Mucosa of rectum (tissue), 2 donors: ENCODE measurements at regions not wholly inside any gene's neighbourhood (a gene's known extent, or its start where the extent isn't known, plus 50 kb on each side); places are given as distances from the start of the nearest gene placed in this dataset.
"Not testable (repeated sequence)": the region's sequence is repeated elsewhere in the genome, so short reads cannot be mapped to it uniquely, and the experiment has no call there.

Experiments
- H3K27ac ChIP-seq, 2 donors: one replicate each; pipeline ENCODE4 v1.7.0; 2013; ENCODE audit warnings: inconsistent platforms in 2 of 2, low read depth in 2 of 2, low read length in 2 of 2
- H3K27me3 ChIP-seq, 2 donors: one replicate each; pipeline ENCODE4 v1.7.0; 2013; ENCODE audit warnings: low read length in 2 of 2; ENCODE audit not compliant: control insufficient read depth in 2 of 2, insufficient read depth in 2 of 2
- H3K36me3 ChIP-seq, 2 donors: one replicate each; pipeline ENCODE4 v1.7.0; 2013; ENCODE audit warnings: low read length in 2 of 2; ENCODE audit not compliant: control insufficient read depth in 2 of 2, insufficient read depth in 2 of 2
- H3K4me1 ChIP-seq, 2 donors: one replicate each; pipeline ENCODE4 v1.7.0; 2013; ENCODE audit warnings: low read length in 2 of 2, mild to moderate bottlenecking in 1 of 2; ENCODE audit not compliant: control insufficient read depth in 2 of 2, insufficient read depth in 2 of 2
- H3K4me3 ChIP-seq, 2 donors: one replicate each; pipeline ENCODE4 v1.7.0; 2013; ENCODE audit warnings: low read length in 2 of 2
- H3K9ac ChIP-seq, 2 donors: one replicate each; pipeline ENCODE4 v1.7.0; 2013; ENCODE audit warnings: low read length in 2 of 2, low read depth in 1 of 2, mild to moderate bottlenecking in 1 of 2
- H3K9me3 ChIP-seq, 2 donors: one replicate each; pipeline ENCODE4 v1.7.0; 2013; ENCODE audit warnings: low read length in 2 of 2; ENCODE audit not compliant: control insufficient read depth in 2 of 2
- donor health status: healthy.
- donor health status: Normal muscosa, but diverticular disease.

DNA sequence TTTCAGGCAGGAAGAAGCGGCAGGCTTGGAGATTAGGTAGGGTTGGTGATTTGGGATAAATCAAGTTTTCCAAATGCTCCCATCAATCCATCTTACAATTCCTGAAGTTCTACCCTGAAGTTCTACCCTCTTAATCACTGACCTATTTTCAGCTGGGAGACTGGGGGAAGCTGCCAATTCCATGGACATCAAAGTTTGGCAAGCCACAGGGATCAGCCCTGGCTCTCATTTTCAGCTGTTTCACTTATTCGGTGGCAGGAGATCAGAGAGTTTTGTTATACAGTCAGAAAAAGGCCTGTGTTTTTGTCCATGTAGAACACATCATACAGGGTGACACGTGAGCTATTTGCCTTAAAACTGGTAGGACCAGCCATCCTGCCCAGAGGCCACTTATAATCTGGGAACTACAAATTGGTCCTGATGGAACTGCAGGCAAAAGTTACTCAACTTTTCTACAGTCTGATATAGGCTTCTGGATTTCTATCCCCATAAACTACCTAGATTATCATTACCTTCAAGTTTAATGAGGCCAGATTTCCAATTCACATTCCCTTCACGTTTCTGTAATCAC, 112.9 kb upstream of the ZNF746 start:
- H3K4me3 ChIP-seq: no peak overlapping the region
- H3K27me3 ChIP-seq: no peaks in the 10 kb centered on the region
- H3K9me3 ChIP-seq: no peaks in the 10 kb centered on the region
- no peak overlapping the region for H3K9ac ChIP-seq
- peaks cover 47 to 82% of the 10 kb centered on the region in 2 donors for H3K36me3 ChIP-seq
- H3K27ac ChIP-seq: no peak overlapping the region
- no peaks in the 10 kb centered on the region for H3K4me1 ChIP-seq

DNA sequence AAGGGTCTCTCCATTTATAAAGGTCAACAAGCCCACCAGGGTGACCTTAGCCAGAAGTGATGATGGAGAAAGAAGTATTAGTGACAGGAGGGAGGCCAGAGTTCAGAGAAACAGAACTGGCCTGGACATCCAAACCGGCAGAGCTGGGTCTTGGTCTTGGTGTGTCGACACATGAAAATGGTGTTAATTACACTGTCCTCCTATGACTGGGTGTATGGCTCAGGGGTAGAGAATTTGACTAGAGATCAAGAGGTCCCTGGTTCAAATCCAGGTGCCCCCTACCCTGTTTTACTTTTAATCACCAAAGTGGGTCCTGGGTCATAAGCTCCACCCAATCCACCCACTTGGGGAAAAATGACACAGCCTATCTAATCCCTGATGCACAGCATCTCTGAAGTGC, 110.6 kb upstream of the ZNF746 start:
- H3K4me1 ChIP-seq: no peaks in the 10 kb centered on the region
- H3K4me3 ChIP-seq: no peak overlapping the region
- no peak overlapping the region for H3K9ac ChIP-seq
- H3K9me3 ChIP-seq: no peaks in the 10 kb centered on the region
- peaks cover 46 to 67% of the 10 kb centered on the region in 2 donors for H3K36me3 ChIP-seq
- no peaks in the 10 kb centered on the region for H3K27me3 ChIP-seq
- H3K27ac ChIP-seq: no peak overlapping the region

- H3K4me3 ChIP-seq: no peak overlapping the region
- H3K27me3 ChIP-seq: no peaks in the 10 kb centered on the region
- no peaks in the 10 kb centered on the region for H3K9me3 ChIP-seq
- H3K9ac ChIP-seq: no peak overlapping the region
- H3K36me3 ChIP-seq: peaks cover 46 to 64% of the 10 kb centered on the region in 2 donors
- H3K27ac ChIP-seq: no peak overlapping the region
- H3K4me1 ChIP-seq: no peaks in the 10 kb centered on the region
Measured at GRCh38 chr7:149607683-149608082, 110.1 kb upstream of the ZNF746 start.

DNA sequence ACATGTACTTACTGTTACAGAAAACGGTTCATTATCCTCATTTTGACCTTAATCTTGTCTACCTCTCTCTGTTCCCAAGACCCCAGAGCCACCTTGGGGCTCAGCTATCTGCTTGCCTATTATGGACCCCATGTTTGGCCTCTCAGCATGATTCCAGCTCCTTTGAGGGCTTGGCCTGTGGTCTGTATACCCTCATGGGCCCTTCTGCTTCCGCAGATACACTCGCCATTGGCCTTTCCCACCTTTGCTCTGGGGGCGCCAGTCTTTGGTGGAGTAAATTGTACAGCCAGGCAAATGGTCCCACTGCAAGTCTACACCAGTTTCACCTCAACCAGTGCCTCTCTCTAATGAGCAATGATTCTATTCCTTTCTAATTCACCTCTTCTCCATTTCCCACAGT, 109.2 kb upstream of the ZNF746 start:
- Histone ChIP-seq H3K36me3 (peaks cover 46 to 63% of the 10 kb centered on the region in 2 donors), H3K27ac (no peak overlapping the region)

GRCh38 chr7:149605696-149606095, 108.1 kb upstream of the ZNF746 start:
- Histone ChIP-seq H3K4me3 (no peak overlapping the region), H3K36me3 (peaks cover 37 to 54% of the 10 kb centered on the region in 2 donors)

More for the DNA sequence above, 109.2 kb upstream of the ZNF746 start:
- Histone ChIP-seq H3K9me3 (no peaks in the 10 kb centered on the region), H3K4me3 (no peak overlapping the region), H3K4me1 (no peaks in the 10 kb centered on the region), H3K27me3 (no peaks in the 10 kb centered on the region), H3K9ac (no peak overlapping the region)

GRCh38 chr7:149604521-149604920, 106.9 kb upstream of the ZNF746 start:
- no peaks in the 10 kb centered on the region for H3K27me3 ChIP-seq
- H3K4me1 ChIP-seq: no peaks in the 10 kb centered on the region
- H3K4me3 ChIP-seq: no peak overlapping the region
- H3K36me3 ChIP-seq: peaks cover 34 to 48% of the 10 kb centered on the region in 2 donors
- H3K9me3 ChIP-seq: no peaks in the 10 kb centered on the region
- H3K9ac ChIP-seq: no peak overlapping the region
- no peak overlapping the region for H3K27ac ChIP-seq

More at GRCh38 chr7:149605696-149606095, 108.1 kb upstream of the ZNF746 start:
- no peaks in the 10 kb centered on the region for H3K27me3 ChIP-seq
- H3K4me1 ChIP-seq: no peaks in the 10 kb centered on the region
- H3K9me3 ChIP-seq: no peaks in the 10 kb centered on the region
- H3K27ac ChIP-seq: no peak overlapping the region
- no peak overlapping the region for H3K9ac ChIP-seq

DNA sequence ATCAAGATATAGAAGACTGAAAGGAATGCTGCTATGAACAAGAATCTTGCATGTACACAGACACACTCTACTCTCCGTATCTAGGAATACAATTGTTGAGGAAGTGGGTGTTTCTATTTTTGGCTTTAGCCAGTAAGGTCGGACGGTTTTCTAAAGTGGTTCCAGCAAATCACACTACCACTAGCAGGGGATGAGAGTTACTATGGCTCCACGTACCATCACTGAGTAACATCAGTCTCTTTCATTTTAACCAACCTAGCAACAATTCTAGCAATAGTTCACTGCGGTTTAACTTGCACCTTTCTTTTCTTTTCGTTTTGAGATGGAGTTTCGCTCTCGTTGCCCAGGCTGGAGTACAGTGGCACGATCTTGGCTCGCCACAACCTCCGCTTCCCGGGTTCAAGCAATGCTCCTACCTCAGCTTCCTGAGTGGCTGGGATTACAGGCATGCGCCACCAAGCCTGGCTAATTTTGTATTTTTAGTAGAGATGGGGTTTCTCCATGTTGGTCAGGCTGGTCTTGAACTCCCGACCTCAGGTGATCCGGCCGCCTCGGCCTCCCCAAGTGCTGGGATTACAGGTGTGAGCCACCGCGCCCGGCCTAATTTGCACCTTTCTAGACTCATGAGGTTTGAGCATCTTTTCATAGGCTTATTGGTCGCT, 103.2 kb upstream of the ZNF746 start:
- not testable (repeated sequence) for H3K4me1 ChIP-seq, H3K9me3 ChIP-seq, H3K27ac ChIP-seq, H3K27me3 ChIP-seq, H3K9ac ChIP-seq
- Histone ChIP-seq H3K36me3 (peaks cover 25 to 41% of the 10 kb centered on the region in 2 donors), H3K4me3 (peak overlapping the region in 1 of 2 donors; percentile 7)

DNA sequence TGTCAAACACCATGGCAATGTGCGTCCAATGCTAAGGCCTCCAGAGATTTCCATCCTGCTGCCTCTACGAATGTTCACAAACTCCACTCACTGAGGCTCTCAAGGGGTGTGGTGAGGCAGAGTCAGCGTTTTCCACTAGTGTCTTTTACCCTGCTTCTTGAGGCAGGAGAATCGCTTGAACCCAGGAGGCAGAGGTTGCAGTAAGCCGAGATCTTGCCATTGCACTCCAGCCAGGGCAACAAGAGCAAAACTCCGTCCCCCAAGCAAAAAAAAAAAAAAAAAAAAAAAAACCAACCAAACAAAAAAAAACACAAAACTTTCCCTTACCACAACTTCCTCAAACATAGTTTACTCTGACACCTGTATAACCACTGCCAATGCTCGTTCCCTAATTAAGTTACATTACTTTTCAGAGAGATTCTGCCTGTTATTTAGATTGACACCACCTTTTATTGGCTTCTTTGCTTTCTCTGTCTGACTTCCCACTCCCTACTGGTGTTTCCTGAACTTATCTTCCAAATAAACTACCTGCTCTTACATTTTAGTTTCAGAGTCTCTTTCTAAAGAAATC, 102.1 kb upstream of the ZNF746 start:
- Histone ChIP-seq H3K27me3 (no peaks in the 10 kb centered on the region), H3K27ac (no peak overlapping the region), H3K36me3 (peaks cover 29 to 40% of the 10 kb centered on the region in 2 donors), H3K4me3 (no peak overlapping the region), H3K9ac (no peak overlapping the region), H3K4me1 (no peaks in the 10 kb centered on the region), H3K9me3 (no peaks in the 10 kb centered on the region)

GRCh38 chr7:149598721-149599308, 101.2 kb upstream of the ZNF746 start:
- Histone ChIP-seq H3K4me3 (no peak overlapping the region), H3K36me3 (peaks cover 26 to 40% of the 10 kb centered on the region in 2 donors), H3K27ac (no peak overlapping the region), H3K27me3 (no peaks in the 10 kb centered on the region), H3K9me3 (no peaks in the 10 kb centered on the region), H3K4me1 (no peaks in the 10 kb centered on the region), H3K9ac (no peak overlapping the region)

- not testable (repeated sequence) for H3K9ac ChIP-seq, H3K4me1 ChIP-seq, H3K27ac ChIP-seq, H3K4me3 ChIP-seq, H3K9me3 ChIP-seq, H3K27me3 ChIP-seq
- peaks cover 19 to 35% of the 10 kb centered on the region in 2 donors for H3K36me3 ChIP-seq
Measured at GRCh38 chr7:149597789-149598188, 100.2 kb upstream of the ZNF746 start.
